OCI-LY3 (cell line): ENCODE measurements at regions not wholly inside any gene's neighbourhood (a gene's known extent, or its start where the extent isn't known, plus 50 kb on each side); places are given as distances from the start of the nearest gene placed in this dataset.

Experiments used
- H2AFZ ChIP-seq: fragments of 200-600, 300-600 bp; shearing (Covaris generic); 2 replicates; pipeline ENCODE4 v1.6.0; 2014; ENCODE audit warnings: antibody characterized with exemption, low read depth, low read length
- H3K27ac ChIP-seq: fragments of 200-600, 300-600 bp; sonication (generic); 2 replicates; pipeline ENCODE4 v1.5.1; 2014; ENCODE audit warnings: mild to moderate bottlenecking, low read length, moderate library complexity, mixed read lengths
- H3K27me3 ChIP-seq: fragments of 200-600, 300-600 bp; sonication (generic); 2 replicates; pipeline ENCODE4 v1.6.1; 2014; ENCODE audit warnings: low read depth, low read length, mixed read lengths
- H3K36me3 ChIP-seq: fragments of 200-600, 300-600 bp; sonication (generic); replicated peaks from 2 replicates; pipeline ENCODE3; 2014; ENCODE audit warnings: low read depth, low read length, mixed read lengths
- H3K4me1 ChIP-seq: fragments of 300-600, 200-600 bp; sonication (generic); 2 replicates; pipeline ENCODE4 v1.6.1; 2014; ENCODE audit warnings: low read length, mixed read lengths
- H3K4me2 ChIP-seq: fragments of 200-600, 300-600 bp; sonication (generic); 2 replicates; pipeline ENCODE4 v1.6.1; 2014; ENCODE audit warnings: low read length, mixed read lengths
- H3K4me3 ChIP-seq: fragments of 300-600, 200-600 bp; sonication (generic); 2 replicates; pipeline ENCODE4 v1.5.1; 2014; ENCODE audit warnings: antibody characterized with exemption, mild to moderate bottlenecking, low read length, moderate library complexity
- H3K79me2 ChIP-seq: fragments of 300-600, 200-600 bp; shearing (Covaris generic); 2 replicates; pipeline ENCODE4 v1.6.1; 2014; ENCODE audit warnings: mild to moderate bottlenecking, low read length, mixed read lengths
- H3K9ac ChIP-seq: fragments of 300-600, 200-600 bp; shearing (Covaris generic); 2 replicates; pipeline ENCODE4 v1.6.0; 2014; ENCODE audit warnings: mild to moderate bottlenecking, low read length, moderate library complexity
- H3K9me3 ChIP-seq: fragments of 200-600, 300-600 bp; shearing (Covaris generic); 2 replicates; pipeline ENCODE4 v1.6.1; 2014; ENCODE audit warnings: low read length, mixed read lengths; ENCODE audit not compliant: insufficient read depth
- H4K20me1 ChIP-seq: fragments of 200-600, 300-600 bp; sonication (generic); 2 replicates; pipeline ENCODE4 v1.6.1; 2016; ENCODE audit warnings: low read length, mixed read lengths; ENCODE audit not compliant: insufficient read depth
- CTCF ChIP-seq: fragments of 200-600, 300-600 bp; sonication (generic); IDR thresholded peaks from 2 replicates; pipeline ENCODE4 v1.5.1; 2014; ENCODE audit warnings: antibody characterized with exemption, low read length, low read depth
- EZH2phosphoT487 ChIP-seq: fragments of 200-600 bp; shearing (Covaris generic); IDR thresholded peaks from 2 replicates; pipeline ENCODE4 v1.6.1; 2018; ENCODE audit warnings: antibody characterized with exemption, mixed run types, low read depth

GRCh38 chr3:124592658-124593441, 137.4 kb upstream of the UMPS start:
- H3K4me3 ChIP-seq = no peak overlapping the region
- H3K9ac ChIP-seq = no peak overlapping the region
- no peak overlapping the region for H3K27ac ChIP-seq
- no peak overlapping the region for H3K4me2 ChIP-seq
- H2AFZ ChIP-seq = no peak overlapping the region
- no peaks in the 10 kb centered on the region for H3K36me3 ChIP-seq
- no peaks in the 10 kb centered on the region for H3K4me1 ChIP-seq
- H3K27me3 ChIP-seq = peaks cover 39% of the 10 kb centered on the region
- no peaks in the 10 kb centered on the region for H4K20me1 ChIP-seq
- no peaks in the 10 kb centered on the region for H3K79me2 ChIP-seq
- H3K9me3 ChIP-seq = no peaks in the 10 kb centered on the region
- TF ChIP-seq CTCF (no peak), EZH2phosphoT487 (no peak)

- no peak for TF ChIP-seq EZH2phosphoT487
- no peak for TF ChIP-seq CTCF
- Histone ChIP-seq H3K79me2 (no peaks in the 10 kb centered on the region), H3K9me3 (no peaks in the 10 kb centered on the region), H3K9ac (no peak overlapping the region), H3K4me1 (no peaks in the 10 kb centered on the region), H3K27ac (no peak overlapping the region), H2AFZ (no peak overlapping the region), H3K4me2 (no peak overlapping the region), H3K4me3 (no peak overlapping the region), H4K20me1 (no peaks in the 10 kb centered on the region), H3K27me3 (peaks cover 39% of the 10 kb centered on the region), H3K36me3 (no peaks in the 10 kb centered on the region)
Measured at GRCh38 chr3:124593442-124593829, 136.8 kb upstream of the UMPS start.

- H3K79me2 ChIP-seq = no peaks in the 10 kb centered on the region
- no peaks in the 10 kb centered on the region for H3K9me3 ChIP-seq
- no peak overlapping the region for H3K9ac ChIP-seq
- H3K27me3 ChIP-seq = peaks cover 41% of the 10 kb centered on the region
- H3K4me1 ChIP-seq = no peaks in the 10 kb centered on the region
- no peak overlapping the region for H3K27ac ChIP-seq
- no peak for TF ChIP-seq CTCF
- TF ChIP-seq EZH2phosphoT487 = no peak
- no peak overlapping the region for H2AFZ ChIP-seq
- H3K36me3 ChIP-seq = no peaks in the 10 kb centered on the region
- H4K20me1 ChIP-seq = no peaks in the 10 kb centered on the region
- no peak overlapping the region for H3K4me2 ChIP-seq
- H3K4me3 ChIP-seq = no peak overlapping the region
Measured at GRCh38 chr3:124594581-124594980, 135.7 kb upstream of the UMPS start.

- Histone ChIP-seq H3K79me2 (no peaks in the 10 kb centered on the region), H2AFZ (no peak overlapping the region), H3K4me2 (no peak overlapping the region), H3K9me3 (no peaks in the 10 kb centered on the region), H3K27me3 (peaks cover 34% of the 10 kb centered on the region; the same call in 1 of the 2 replicates), H3K27ac (no peak overlapping the region), H3K4me1 (no peaks in the 10 kb centered on the region), H3K36me3 (no peaks in the 10 kb centered on the region), H3K4me3 (no peak overlapping the region), H3K9ac (no peak overlapping the region), H4K20me1 (no peaks in the 10 kb centered on the region)
- no peak for TF ChIP-seq EZH2phosphoT487
- TF ChIP-seq CTCF = no peak
Measured at GRCh38 chr3:124597273-124597672, 133.0 kb upstream of the UMPS start.
